PC-3 (cell line): ENCODE measurements at regions not wholly inside any gene's neighbourhood (a gene's known extent, or its start where the extent isn't known, plus 50 kb on each side); places are given as distances from the start of the nearest gene placed in this dataset.

Experiments used
- ATAC-seq: fragments of 200-7000 bp; cut with Tn5 transposase; 2 replicates; pipeline ENCODE4 v1.9.1; 2020; ENCODE audit warnings: mild to moderate bottlenecking, moderate library complexity
- BruUV-seq: library from RNA; stranded (reverse); fragments of 400-500 nt; replicated peaks from 2 replicates; lab custom pipeline; 2021; lab: Mats Ljungman, UMichigan
- CTCF ChIA-PET: fragments of 300-600 bp; sonication (Branson Sonifier 250); formaldehyde crosslinking; loops from one replicate; lab custom pipeline; 2022; ENCODE audit warnings: antibody characterized with exemption; lab: Charles Lee
- POLR2A ChIA-PET: fragments of 300-600 bp; sonication (Branson Sonifier 250); formaldehyde crosslinking; loops from one replicate; lab custom pipeline; 2022; ENCODE audit warnings: antibody characterized with exemption; ENCODE audit not compliant: unreplicated experiment; lab: Charles Lee
- DNase-seq: peaks from one replicate; pipeline ENCODE4 v3.0.0-alpha.2; 2015
- H2AFZ ChIP-seq: fragments of 300-600 bp; sonication (generic); 2 replicates; pipeline ENCODE4 v1.6.0; 2016; ENCODE audit warnings: antibody characterized with exemption, low read length
- H3F3A ChIP-seq: fragments of 300-600 bp; sonication (generic); one replicate; pipeline ENCODE4 v1.6.0; 2017; ENCODE audit warnings: antibody characterized with exemption, low read length, control low read depth, mild to moderate bottlenecking; ENCODE audit not compliant: unreplicated experiment
- H3K27ac ChIP-seq: fragments of 300-600 bp; sonication (generic); 2 replicates; pipeline ENCODE4 v1.5.1; 2016; ENCODE audit warnings: mild to moderate bottlenecking, low read length
- H3K27me3 ChIP-seq: fragments of 300-600 bp; sonication (generic); 2 replicates; pipeline ENCODE4 v1.6.1; 2016; ENCODE audit warnings: low read length, mixed read lengths
- H3K36me3 ChIP-seq: fragments of 300-600 bp; sonication (generic); 2 replicates; pipeline ENCODE4 v1.6.1; 2016; ENCODE audit warnings: low read depth, mixed run types, low read length, mixed read lengths
- H3K4me1 ChIP-seq: fragments of 300-600 bp; sonication (generic); 2 replicates; pipeline ENCODE4 v1.5.1; 2016; ENCODE audit warnings: low read length; ENCODE audit not compliant: insufficient read depth
- H3K4me2 ChIP-seq: fragments of 300-600 bp; sonication (generic); 2 replicates; pipeline ENCODE4 v1.6.0; 2016; ENCODE audit warnings: low read length
- H3K4me3 ChIP-seq: fragments of 300-600 bp; sonication (generic); 2 replicates; pipeline ENCODE4 v1.5.1; 2016; ENCODE audit warnings: mild to moderate bottlenecking, low read length, mixed read lengths
- H3K79me2 ChIP-seq: fragments of 300-600 bp; sonication (generic); 2 replicates; pipeline ENCODE4 v1.6.1; 2017; ENCODE audit warnings: low read length, mixed read lengths
- H3K9ac ChIP-seq: fragments of 300-600 bp; sonication (generic); 2 replicates; pipeline ENCODE4 v1.6.0; 2016; ENCODE audit warnings: mild to moderate bottlenecking, low read length
- H3K9me2 ChIP-seq: fragments of 300-600 bp; sonication (generic); replicated peaks from 2 replicates; pipeline ENCODE4 v1.6.1; 2016; ENCODE audit warnings: mixed run types, low read length, mixed read lengths
- H3K9me3 ChIP-seq: fragments of 300-600 bp; sonication (generic); 2 replicates; pipeline ENCODE4 v1.6.1; 2016; ENCODE audit warnings: low read length, mixed read lengths
- H4K20me1 ChIP-seq: fragments of 300-600 bp; sonication (generic); 2 replicates; pipeline ENCODE4 v1.6.1; 2016; ENCODE audit warnings: low read length, mixed read lengths
- CTCF ChIP-seq: fragments of 300-600 bp; sonication (generic); conservative IDR thresholded peaks from 2 replicates; pipeline ENCODE4 v1.5.1; 2017; ENCODE audit warnings: antibody characterized with exemption, low read depth, mild to moderate bottlenecking, low read length
- EZH2 ChIP-seq: fragments of 300-600 bp; sonication (generic); IDR thresholded peaks from one replicate; pipeline ENCODE4 v1.6.1; 2017; ENCODE audit warnings: antibody characterized with exemption, mild to moderate bottlenecking, low read length; ENCODE audit not compliant: unreplicated experiment
- EZH2phosphoT487 ChIP-seq: fragments of 300-600 bp; sonication (generic); IDR thresholded peaks from 2 replicates; pipeline ENCODE4 v1.6.1; 2018; ENCODE audit warnings: mild to moderate bottlenecking, antibody characterized with exemption, low read length, borderline replicate concordance
- intact Hi-C: fragments of 100-400 bp; cut with micrococcal nuclease; formaldehyde crosslinking; loops from 2 replicates; pipeline ENCODE4 v1.9.0; 2023

- ATAC-seq = no peak
- intact Hi-C loops = no loop called here
- no peak overlapping the region for H3K9ac ChIP-seq
Measured at GRCh38 chr2:226524381-226524843, 275.2 kb downstream of the IRS1 start.

GRCh38 chr2:226520723-226521122, 278.9 kb downstream of the IRS1 start:
- peaks cover 2% of the 10 kb centered on the region; the same call in 1 of the 2 replicates for H3K4me1 ChIP-seq
- no TSS peak for BruUV-seq
- H3K9me3 ChIP-seq = no peaks in the 10 kb centered on the region
- no peaks in the 10 kb centered on the region; the same call in 1 of the 2 replicates for H3K9me2 ChIP-seq
- TF ChIP-seq EZH2phosphoT487 (no peak), CTCF (no peak), EZH2 (no peak)
- H2AFZ ChIP-seq = no peak overlapping the region
- no peak overlapping the region for H3K4me3 ChIP-seq
- no peaks in the 10 kb centered on the region for H3K79me2 ChIP-seq
- no peaks in the 10 kb centered on the region for H3K36me3 ChIP-seq
- CTCF ChIA-PET = no interaction called here
- no peaks in the 10 kb centered on the region for H3F3A ChIP-seq
- H3K4me2 ChIP-seq = no peak overlapping the region
- H3K27me3 ChIP-seq = no peaks in the 10 kb centered on the region
- POLR2A ChIA-PET = no interaction called here
- no peak for ATAC-seq
- no peak overlapping the region for H3K9ac ChIP-seq
- H3K27ac ChIP-seq = no peak overlapping the region
- no peaks in the 10 kb centered on the region for H4K20me1 ChIP-seq
- no peak for DNase-seq
- intact Hi-C loops = no loop called here

More at GRCh38 chr2:226524381-226524843, 275.2 kb downstream of the IRS1 start:
- Histone ChIP-seq H3K79me2 (no peaks in the 10 kb centered on the region), H3K27me3 (no peaks in the 10 kb centered on the region), H3K27ac (no peak overlapping the region), H2AFZ (no peak overlapping the region), H3K9me2 (no peaks in the 10 kb centered on the region), H3K4me3 (no peak overlapping the region), H3K4me2 (no peak overlapping the region), H3K36me3 (no peaks in the 10 kb centered on the region), H3K4me1 (no peaks in the 10 kb centered on the region), H3F3A (no peaks in the 10 kb centered on the region), H4K20me1 (no peaks in the 10 kb centered on the region), H3K9me3 (no peaks in the 10 kb centered on the region)
- ChIA-PET POLR2A (no interaction called here), CTCF (no interaction called here)
- BruUV-seq = no TSS peak
- DNase-seq = no peak
- TF ChIP-seq CTCF (no peak), EZH2phosphoT487 (no peak), EZH2 (no peak)

GRCh38 chr2:226515344-226516055, 284.1 kb downstream of the IRS1 start:
- Histone ChIP-seq H3K4me2 (peak overlapping the region; percentile 42), H3K9me3 (no peaks in the 10 kb centered on the region), H3K9me2 (no peaks in the 10 kb centered on the region; the same call in 1 of the 2 replicates), H3K4me3 (no peak overlapping the region), H3K36me3 (no peaks in the 10 kb centered on the region), H3K27me3 (no peaks in the 10 kb centered on the region), H3K79me2 (no peaks in the 10 kb centered on the region), H3K27ac (peak overlapping the region; percentile 71), H4K20me1 (no peaks in the 10 kb centered on the region), H3K9ac (no peak overlapping the region), H2AFZ (no peak overlapping the region), H3K4me1 (peaks cover 15% of the 10 kb centered on the region), H3F3A (no peaks in the 10 kb centered on the region)
- CTCF ChIA-PET = no interaction called here
- POLR2A ChIA-PET = no interaction called here
- DNase-seq (no peak), ATAC-seq (no peak)
- intact Hi-C loops = no loop called here
- TF ChIP-seq CTCF = no peak
- no peak for TF ChIP-seq EZH2phosphoT487
- TF ChIP-seq EZH2 = no peak
- BruUV-seq = no TSS peak
